ENCODE measurements at regions not wholly inside any gene's neighbourhood (a gene's known extent, or its start where the extent isn't known, plus 50 kb on each side); places are given as distances from the start of the nearest gene placed in this dataset.

- H3K36me3 ChIP-seq (ENCODE audit: low read depth) = no peaks in the 10 kb centered on the region
- intact Hi-C loops (cut with micrococcal nuclease; ENCODE audit: unreplicated experiment) = no loop called here
- BruUV-seq (replicated peaks) = no TSS peak
- no peak overlapping the region for H3K27ac ChIP-seq
- ChIA-PET CTCF (no interaction called here), POLR2A (ENCODE audit: unreplicated experiment) (no interaction called here)
- TF ChIP-seq EZH2 (IDR thresholded peaks at IDR 0.05; ENCODE audit: low read depth) = no peak
- no peak for TF ChIP-seq CTCF (conservative IDR thresholded peaks at IDR 0.05)
- H3K9me3 ChIP-seq (ENCODE audit: insufficient read depth, low read depth) = no peaks in the 10 kb centered on the region
- no peak for DNase-seq
- H3K4me1 ChIP-seq (replicated peaks; ENCODE audit: insufficient read depth) = no peaks in the 10 kb centered on the region
- no peak overlapping the region for H2AFZ ChIP-seq
- no peaks in the 10 kb centered on the region for H3K27me3 ChIP-seq (ENCODE audit: insufficient read depth, low read depth)
- no peak overlapping the region for H3K4me2 ChIP-seq
- H3K9me2 ChIP-seq (ENCODE audit: insufficient read depth) = no peaks in the 10 kb centered on the region
- no peaks in the 10 kb centered on the region for H3K79me2 ChIP-seq (ENCODE audit: low read depth)
- H3K4me3 ChIP-seq = no peak overlapping the region
- H3F3A ChIP-seq (ENCODE audit: insufficient read depth, low read depth) = no peaks in the 10 kb centered on the region
- no peaks in the 10 kb centered on the region for H4K20me1 ChIP-seq (ENCODE audit: insufficient read depth)
Measured at GRCh38 chr20:10971096-10971495, 297.3 kb upstream of the JAG1 start.

- Histone ChIP-seq H3K27me3 (ENCODE audit: insufficient read depth, low read depth) (no peaks in the 10 kb centered on the region), H3K4me2 (no peak overlapping the region), H3K9me3 (ENCODE audit: insufficient read depth, low read depth) (no peaks in the 10 kb centered on the region), H3K79me2 (ENCODE audit: low read depth) (no peaks in the 10 kb centered on the region), H3K36me3 (ENCODE audit: low read depth) (no peaks in the 10 kb centered on the region), H2AFZ (no peak overlapping the region), H3K4me3 (no peak overlapping the region), H3K9me2 (ENCODE audit: insufficient read depth) (no peaks in the 10 kb centered on the region), H3K4me1 (replicated peaks; ENCODE audit: insufficient read depth) (no peaks in the 10 kb centered on the region), H3K27ac (no peak overlapping the region), H3F3A (ENCODE audit: insufficient read depth, low read depth) (no peaks in the 10 kb centered on the region), H4K20me1 (ENCODE audit: insufficient read depth) (no peaks in the 10 kb centered on the region)
- ChIA-PET CTCF (no interaction called here), POLR2A (ENCODE audit: unreplicated experiment) (no interaction called here)
- intact Hi-C loops (cut with micrococcal nuclease; ENCODE audit: unreplicated experiment) = no loop called here
- DNase-seq = no peak
- TF ChIP-seq CTCF (conservative IDR thresholded peaks at IDR 0.05) (no peak), EZH2 (IDR thresholded peaks at IDR 0.05; ENCODE audit: low read depth) (no peak)
- BruUV-seq (replicated peaks) = no TSS peak
Measured at GRCh38 chr20:10972219-10972860, 298.5 kb upstream of the JAG1 start.

DNA sequence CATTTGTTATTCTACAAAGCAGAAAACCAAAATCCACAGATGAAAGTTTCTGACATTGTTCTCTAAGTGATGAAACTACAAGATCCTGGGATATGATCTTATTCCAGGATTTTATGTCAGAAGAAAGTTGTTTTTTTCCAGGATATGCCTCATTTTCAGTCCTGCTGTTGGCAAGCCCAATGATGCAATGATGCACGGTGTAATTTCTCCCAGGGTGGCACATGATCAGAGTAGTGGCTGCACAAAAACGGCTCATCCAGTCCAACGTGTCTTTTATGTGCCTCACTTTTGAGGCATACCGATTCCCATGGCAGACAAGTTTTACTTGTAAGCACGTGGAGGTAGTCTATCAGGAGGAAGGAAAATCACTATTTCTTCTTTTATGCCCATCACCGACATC lies 302.3 kb upstream of the JAG1 start:
- Histone ChIP-seq H4K20me1 (ENCODE audit: insufficient read depth) (no peaks in the 10 kb centered on the region), H3K4me2 (no peak overlapping the region), H3K79me2 (ENCODE audit: low read depth) (no peaks in the 10 kb centered on the region), H3K27me3 (ENCODE audit: insufficient read depth, low read depth) (no peaks in the 10 kb centered on the region), H3K4me1 (replicated peaks; ENCODE audit: insufficient read depth) (no peaks in the 10 kb centered on the region), H3K9me2 (ENCODE audit: insufficient read depth) (no peaks in the 10 kb centered on the region), H3F3A (ENCODE audit: insufficient read depth, low read depth) (no peaks in the 10 kb centered on the region), H2AFZ (no peak overlapping the region), H3K4me3 (no peak overlapping the region), H3K9me3 (ENCODE audit: insufficient read depth, low read depth) (no peaks in the 10 kb centered on the region), H3K27ac (no peak overlapping the region), H3K36me3 (ENCODE audit: low read depth) (no peaks in the 10 kb centered on the region)
- POLR2A ChIA-PET (ENCODE audit: unreplicated experiment) = interaction anchor here (0.5 to 0.8 kb wide), 2 partner anchors 362 to 369 kb away, joined by 3 to 5 read pairs; no protein-coding TSS in a partner anchor
- CTCF ChIA-PET = no interaction called here
- TF ChIP-seq CTCF (conservative IDR thresholded peaks at IDR 0.05) (no peak), EZH2 (IDR thresholded peaks at IDR 0.05; ENCODE audit: low read depth) (no peak)
- DNase-seq = no peak
- intact Hi-C loops (cut with micrococcal nuclease; ENCODE audit: unreplicated experiment) = no loop called here
- no TSS peak for BruUV-seq (replicated peaks)
